Hippocampal formation (tissue), 2 donors: ENCODE measurements at regions not wholly inside any gene's neighbourhood (a gene's known extent, or its start where the extent isn't known, plus 50 kb on each side); places are given as distances from the start of the nearest gene placed in this dataset.
A peak's percentile ranks its signal among the peaks of the same experiment; 100 is the strongest.

ENCODE experiments used
- DNase-seq, 2 donors: peaks; one replicate each; lab custom pipeline; 2025; lab: John Stamatoyannopoulos, UW

- DNase-seq, result no peak
These were observed 201.4 kb downstream of the ZNF462 start for GRCh38 chr9:107064378-107064777.

DNA sequence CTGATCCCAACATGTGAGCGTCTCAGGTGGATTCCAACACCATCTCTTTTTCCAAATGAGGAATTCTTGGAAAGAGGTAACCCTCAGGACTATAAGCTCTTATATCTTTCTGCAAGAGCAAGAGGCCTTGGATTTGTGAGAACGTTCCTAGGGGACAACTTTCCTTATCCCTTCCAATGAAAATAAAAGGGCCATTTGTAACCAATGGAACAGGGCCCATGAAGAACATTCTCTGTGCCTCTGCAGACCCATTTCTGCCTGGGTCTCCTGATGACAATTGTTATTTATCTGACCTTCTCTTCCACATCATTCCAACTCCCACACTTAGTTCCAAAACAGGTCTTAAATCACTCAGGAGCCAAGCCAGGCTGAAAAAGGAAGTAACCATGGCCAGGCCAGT is 202.6 kb downstream of the ZNF462 start:
- no peak for DNase-seq

GRCh38 chr9:107067739-107068416 is 204.9 kb downstream of the ZNF462 start:
- DNase-seq, result no peak

GRCh38 chr9:107068581-107068980 is 205.6 kb downstream of the ZNF462 start:
- no peak for DNase-seq

DNA sequence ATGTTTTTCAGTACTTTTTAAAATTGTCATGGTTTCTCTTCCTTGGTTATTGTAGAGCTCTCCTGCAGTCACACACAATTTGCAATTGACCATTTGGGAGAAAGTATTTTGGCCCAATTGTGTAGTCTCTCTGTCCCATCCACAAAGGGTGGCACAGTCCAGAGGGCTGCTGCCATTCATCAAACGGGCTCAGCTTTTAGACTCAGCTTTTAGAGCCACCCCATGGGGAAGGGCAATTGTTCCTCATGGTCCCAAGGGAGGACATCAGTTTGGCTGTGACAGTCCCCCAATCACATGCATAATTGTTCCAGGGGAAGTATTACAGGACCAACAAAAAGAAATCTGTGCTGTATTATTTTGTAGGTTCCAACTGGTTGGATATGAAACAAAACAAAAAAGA is 207.6 kb downstream of the ZNF462 start:
- no peak for DNase-seq

DNA sequence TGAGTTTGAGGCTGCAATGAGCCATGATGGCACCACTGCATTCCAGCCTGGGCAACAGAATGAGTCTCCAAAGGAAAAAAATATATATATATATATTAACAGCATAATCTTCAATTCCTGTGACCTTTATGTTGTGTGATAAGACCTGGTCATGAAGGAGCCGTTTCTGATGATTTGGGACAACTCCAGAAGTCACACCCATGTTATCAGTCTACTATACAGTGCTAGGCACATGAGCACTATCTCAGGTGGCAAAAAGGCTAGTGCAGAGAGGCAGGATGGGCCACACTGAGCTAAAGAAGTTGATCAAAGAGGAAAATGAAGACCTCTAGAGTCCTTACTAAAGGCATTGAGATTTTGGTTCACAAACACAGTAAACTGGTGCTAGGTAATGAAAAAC is 205.0 kb upstream of the RAD23B start:
- DNase-seq, result no peak

GRCh38 chr9:107079589-107079988 is 203.5 kb upstream of the RAD23B start:
- no peak for DNase-seq

DNA sequence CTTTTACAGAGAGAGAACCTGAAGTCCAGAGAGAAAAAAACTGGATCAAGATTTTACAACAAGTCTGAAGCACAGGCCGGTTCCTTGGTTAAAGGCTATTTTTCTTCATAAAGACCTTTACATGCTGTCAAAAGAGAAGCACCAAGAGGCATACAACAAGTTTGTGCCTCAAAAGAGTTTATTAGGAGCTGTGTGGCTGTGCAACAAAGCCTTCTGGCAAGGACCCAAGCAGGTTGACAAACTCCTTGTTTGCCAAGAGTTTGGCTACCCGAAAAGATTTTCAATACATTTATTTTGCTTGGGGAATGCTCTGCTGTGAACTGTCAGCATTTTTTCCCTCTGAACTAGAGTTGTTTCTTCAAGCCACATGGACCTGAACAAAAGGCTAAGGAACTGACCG is 202.9 kb upstream of the RAD23B start:
- no peak for DNase-seq

GRCh38 chr9:107086460-107086859 is 196.6 kb upstream of the RAD23B start:
- DNase-seq, result no peak

DNA sequence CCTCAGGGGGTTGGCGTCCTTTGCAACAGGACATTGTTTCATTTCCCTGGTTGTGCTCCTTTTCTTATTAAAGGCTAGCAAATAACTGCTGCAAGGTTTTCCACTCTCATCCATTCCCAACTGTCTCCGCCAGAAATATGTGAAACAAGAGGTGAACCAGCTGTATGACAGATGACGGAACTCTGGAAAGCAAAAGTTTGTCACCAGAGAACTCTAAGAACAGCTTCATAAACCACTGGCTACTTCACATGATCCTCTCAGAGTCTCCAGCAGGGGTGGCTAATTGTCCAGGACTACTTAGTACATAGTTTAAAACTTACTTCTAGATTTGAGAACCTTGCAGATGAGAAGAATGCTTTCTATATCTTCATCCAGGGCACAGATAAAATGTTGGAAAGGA is 195.9 kb upstream of the RAD23B start:
- DNase-seq, result no peak

GRCh38 chr9:107090218-107090617 is 192.9 kb upstream of the RAD23B start:
- no peak for DNase-seq

- no peak for DNase-seq
These were observed 189.6 kb upstream of the RAD23B start for GRCh38 chr9:107093365-107094060.

- DNase-seq, result no peak
These were observed 188.7 kb upstream of the RAD23B start for GRCh38 chr9:107094370-107094769.

- no peak for DNase-seq
These were observed 182.5 kb upstream of the RAD23B start for GRCh38 chr9:107100591-107100990.

DNA sequence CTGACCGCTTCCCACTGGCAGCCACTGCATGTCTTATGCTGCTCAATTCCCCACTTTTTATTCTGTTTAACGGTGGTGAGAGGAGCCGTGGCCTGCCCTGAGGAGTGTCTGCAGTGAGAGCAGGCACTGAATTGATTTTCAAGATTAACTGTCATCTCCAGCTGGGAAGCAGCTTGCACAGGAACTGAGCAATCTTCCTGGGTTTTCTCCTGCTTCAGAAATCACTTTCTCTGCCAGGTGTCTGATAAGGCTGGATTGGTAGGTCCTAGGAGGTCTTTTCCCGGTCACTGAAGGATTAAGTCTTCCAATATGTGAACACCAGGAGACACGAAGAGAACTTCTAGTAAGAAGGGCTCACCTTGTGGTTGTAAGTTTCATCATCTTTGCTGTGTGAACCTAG is 181.1 kb upstream of the RAD23B start:
- DNase-seq, result no peak

DNA sequence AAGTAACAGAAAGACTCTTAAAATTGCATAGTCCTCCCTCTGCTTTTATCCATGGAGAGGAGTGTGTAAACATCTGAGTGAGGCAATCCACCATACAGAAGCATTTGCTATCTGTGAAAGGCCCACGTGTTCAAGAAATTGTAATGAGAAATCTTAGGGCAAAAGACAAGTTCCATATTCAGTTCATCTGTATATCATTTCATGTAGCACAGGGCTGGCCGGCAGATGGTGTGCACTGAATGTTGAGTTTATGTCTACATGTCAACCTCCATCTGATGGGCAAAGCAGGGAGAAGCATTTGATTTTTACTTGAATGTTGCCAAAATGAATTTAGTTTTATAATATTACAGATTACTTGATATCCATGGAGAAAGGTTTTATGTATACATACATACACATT is 179.5 kb upstream of the RAD23B start:
- DNase-seq, result no peak

DNA sequence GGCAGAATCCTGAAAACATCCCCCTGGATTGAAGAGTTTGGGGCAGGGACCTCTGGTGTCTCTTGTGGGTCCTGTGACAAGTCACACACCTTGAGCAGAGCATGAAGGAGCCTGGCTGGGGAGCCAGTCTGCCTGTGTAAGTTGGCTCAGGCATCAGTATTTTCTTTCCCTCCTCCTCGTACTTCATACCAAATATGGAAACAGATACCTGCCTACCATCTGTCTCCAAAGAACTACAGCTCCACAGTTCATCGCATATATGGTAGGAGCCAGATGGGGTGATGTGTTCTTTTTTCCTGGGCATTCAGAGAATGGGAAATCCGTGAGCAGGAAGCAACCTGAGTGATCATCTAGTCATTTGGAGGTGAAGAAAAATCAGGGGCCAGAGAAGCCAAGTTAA is 177.3 kb upstream of the RAD23B start:
- peak in 1 of 2 donors; percentile 9 for DNase-seq

DNA sequence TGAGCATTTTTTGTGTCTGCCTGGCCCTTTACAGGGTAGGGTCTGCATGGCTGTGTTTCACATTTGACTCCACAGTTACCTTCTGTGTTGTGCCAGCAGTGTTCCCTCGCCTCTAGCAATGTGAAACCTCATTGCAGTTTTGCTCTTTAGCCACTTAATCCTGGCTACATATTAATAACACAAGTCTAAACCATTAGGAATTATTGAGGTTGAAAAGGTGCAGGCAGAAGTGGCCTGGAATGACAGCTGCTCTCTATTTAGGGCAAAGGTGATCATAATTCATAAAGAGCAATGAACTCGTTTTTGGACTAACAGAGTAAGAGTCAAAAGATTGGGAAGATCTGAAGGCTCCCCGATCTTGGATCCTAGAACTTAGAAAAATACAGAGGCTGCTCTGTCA is 176.7 kb upstream of the RAD23B start:
- no peak for DNase-seq

DNA sequence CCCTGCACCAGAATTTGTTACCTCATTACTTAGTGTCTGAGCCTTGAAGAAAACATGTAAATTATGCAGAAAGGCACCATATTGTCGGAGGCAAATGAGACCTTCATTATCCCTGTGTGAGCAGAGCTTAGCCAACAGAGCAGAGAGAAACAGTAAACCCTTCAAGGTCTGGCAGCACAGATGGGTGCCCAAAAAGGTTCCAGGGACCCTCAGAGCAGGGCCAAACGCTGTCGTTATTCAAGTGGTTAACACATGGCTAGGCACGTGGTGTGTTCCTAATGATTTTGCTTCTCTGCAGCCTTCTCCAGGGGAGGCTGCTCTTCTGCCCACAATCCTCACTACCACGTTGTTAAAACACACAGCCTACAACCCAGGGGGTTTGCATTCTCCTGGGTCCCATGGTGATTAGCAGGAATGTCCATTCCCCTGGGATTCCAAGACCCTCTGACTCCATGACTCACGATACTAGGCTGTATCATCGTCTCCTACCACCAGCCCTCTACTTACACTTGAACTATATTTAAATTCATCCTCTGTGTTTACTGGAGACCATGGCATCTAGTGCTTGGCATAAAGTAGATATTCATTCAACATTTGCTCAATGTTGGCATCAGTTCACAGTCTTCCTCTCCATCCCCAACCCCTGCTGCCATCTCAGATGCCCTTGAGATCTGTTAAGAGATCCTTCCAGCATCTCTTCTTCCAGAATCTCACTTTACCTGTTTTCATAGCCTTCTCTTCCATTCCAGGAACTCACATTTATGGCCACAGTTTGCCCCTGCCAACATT is 174.5 kb upstream of the RAD23B start:
- DNase-seq, result no peak

- DNase-seq, result no peak
These were observed 173.8 kb upstream of the RAD23B start for GRCh38 chr9:107109324-107109723.

DNA sequence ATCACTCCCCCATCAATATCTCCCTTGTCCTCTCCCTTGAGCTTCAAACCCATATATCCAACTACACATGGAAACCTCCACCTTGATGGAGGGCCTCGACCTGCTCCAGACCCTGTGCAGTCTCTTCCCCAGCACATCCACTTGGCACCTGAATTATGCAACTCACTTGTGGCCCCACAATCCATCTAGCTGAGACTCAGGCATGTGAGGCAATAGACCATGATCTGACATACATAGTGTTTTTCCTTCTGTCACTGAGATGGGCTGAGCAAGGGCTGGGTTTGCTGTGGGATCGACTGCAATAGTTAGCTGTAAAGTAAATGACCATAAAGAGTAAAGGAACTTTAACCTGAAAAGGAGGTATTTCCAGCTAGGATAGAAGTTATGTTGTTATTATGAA is 172.9 kb upstream of the RAD23B start:
- DNase-seq, result no peak

DNA sequence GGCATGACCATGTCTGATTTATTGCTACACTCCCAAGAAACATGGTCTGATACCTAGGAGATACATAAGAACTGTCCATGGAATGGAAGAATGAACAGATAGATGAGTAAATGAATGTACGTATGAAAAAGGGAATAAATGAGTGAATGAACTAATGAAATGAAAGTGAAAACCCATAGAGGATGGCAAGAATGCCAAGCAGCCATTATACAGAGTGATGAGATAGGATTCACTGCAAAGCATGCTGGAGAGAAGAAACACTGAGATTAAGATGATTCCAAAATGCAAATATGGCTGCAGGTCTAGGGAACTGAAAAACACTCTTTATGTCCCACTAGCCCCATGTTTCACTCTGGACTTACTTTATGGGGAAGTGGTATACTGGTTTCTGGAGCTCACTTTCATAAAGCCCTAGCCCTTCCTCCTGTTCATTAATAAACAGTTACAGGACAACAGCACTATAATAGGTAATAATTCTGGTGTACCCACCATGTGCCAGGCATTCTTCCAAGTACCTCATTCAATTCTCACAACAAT is 170.3 kb upstream of the RAD23B start:
- no peak for DNase-seq
